ENCODE measurements at regions not wholly inside any gene's neighbourhood (a gene's known extent, or its start where the extent isn't known, plus 50 kb on each side); places are given as distances from the start of the nearest gene placed in this dataset.

DNA sequence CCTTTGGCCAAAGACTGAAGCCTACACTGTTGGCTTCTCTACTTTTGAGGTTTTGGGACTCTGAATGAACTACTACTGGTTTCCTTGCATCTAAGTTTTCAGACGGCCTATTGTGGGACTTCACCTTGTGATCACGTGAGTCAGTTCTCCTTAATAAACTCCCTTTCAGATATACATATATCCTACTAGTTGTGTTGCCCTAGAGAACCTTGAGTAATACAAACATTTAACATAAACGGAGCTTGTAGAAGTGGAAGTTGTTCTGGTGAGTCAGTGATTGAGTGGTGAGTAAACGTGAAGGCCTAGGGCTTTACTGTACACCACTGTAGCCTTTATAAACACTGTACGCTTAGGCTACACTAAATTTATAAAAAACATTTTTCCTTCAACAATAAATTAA lies 107.2 kb upstream of the CDH2 start:
- no peak for TF ChIP-seq CTCF (IDR thresholded peaks at IDR 0.05)
- TF ChIP-seq EZH2phosphoT487 (IDR thresholded peaks at IDR 0.05): no peak
- TF ChIP-seq EZH2 (IDR thresholded peaks at IDR 0.05): no peak
- Histone ChIP-seq H3K79me2 (ENCODE audit: low read depth) (no peaks in the 10 kb centered on the region), H3K4me2 (no peak overlapping the region), H4K20me1 (ENCODE audit: low read depth) (no peaks in the 10 kb centered on the region), H3K4me1 (peaks cover 24% of the 10 kb centered on the region), H3K27ac (no peak overlapping the region), H2AFZ (replicated peaks) (no peak overlapping the region), H3K27me3 (no peaks in the 10 kb centered on the region), H3F3A (ENCODE audit: low read depth) (no peaks in the 10 kb centered on the region), H3K9me3 (ENCODE audit: low read depth) (no peaks in the 10 kb centered on the region), H3K4me3 (no peak overlapping the region), H3K36me3 (no peaks in the 10 kb centered on the region), H3K9ac (no peak overlapping the region)
- no peak overlapping the region for H3K27ac Mint-ChIP-seq
- no peaks in the 10 kb centered on the region for H3K27me3 Mint-ChIP-seq (ENCODE audit: insufficient read depth, low read depth)
- H3K4me3 Mint-ChIP-seq: no peak overlapping the region
- H3K36me3 Mint-ChIP-seq: no peaks in the 10 kb centered on the region
- H3K9me3 Mint-ChIP-seq: no peaks in the 10 kb centered on the region
- no peak for DNase-seq (ENCODE audit: low spot score)
- H3K4me1 Mint-ChIP-seq: no peaks in the 10 kb centered on the region

DNA sequence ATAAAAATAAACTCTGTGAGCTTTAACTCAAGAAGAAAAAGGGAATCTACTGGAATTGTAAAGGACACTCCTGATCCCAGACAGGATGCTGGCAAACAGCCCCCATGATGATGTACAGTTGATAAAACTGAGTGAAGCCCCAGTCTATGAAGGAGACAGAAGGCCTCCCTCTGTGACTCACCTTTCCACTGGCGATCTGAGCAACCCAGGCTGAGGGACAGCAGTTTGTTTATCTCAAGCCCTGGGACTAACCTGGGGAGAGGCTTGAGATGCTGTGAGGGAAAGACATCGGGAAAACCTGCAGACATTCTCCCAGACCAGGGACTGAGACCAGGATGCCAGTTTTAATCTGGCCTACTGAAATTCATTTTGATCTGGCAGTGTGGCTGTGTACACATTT lies 104.5 kb upstream of the CDH2 start:
- Histone ChIP-seq H4K20me1 (ENCODE audit: low read depth) (no peaks in the 10 kb centered on the region), H3K9ac (no peak overlapping the region), H3K79me2 (ENCODE audit: low read depth) (no peaks in the 10 kb centered on the region), H3K4me1 (peaks cover 13% of the 10 kb centered on the region), H3K27me3 (no peaks in the 10 kb centered on the region), H2AFZ (replicated peaks) (peak overlapping the region; percentile 22), H3F3A (ENCODE audit: low read depth) (no peaks in the 10 kb centered on the region), H3K9me3 (ENCODE audit: low read depth) (no peaks in the 10 kb centered on the region), H3K36me3 (no peaks in the 10 kb centered on the region), H3K4me2 (no peak overlapping the region), H3K27ac (no peak overlapping the region), H3K4me3 (no peak overlapping the region)
- no peaks in the 10 kb centered on the region for H3K9me3 Mint-ChIP-seq
- no peak overlapping the region for H3K4me3 Mint-ChIP-seq
- H3K4me1 Mint-ChIP-seq: no peaks in the 10 kb centered on the region
- H3K27me3 Mint-ChIP-seq (ENCODE audit: insufficient read depth, low read depth): no peaks in the 10 kb centered on the region
- TF ChIP-seq EZH2 (IDR thresholded peaks at IDR 0.05) (no peak), EZH2phosphoT487 (IDR thresholded peaks at IDR 0.05) (no peak), CTCF (IDR thresholded peaks at IDR 0.05) (no peak)
- H3K27ac Mint-ChIP-seq: no peak overlapping the region
- no peaks in the 10 kb centered on the region for H3K36me3 Mint-ChIP-seq
- DNase-seq (ENCODE audit: low spot score): no peak

DNA sequence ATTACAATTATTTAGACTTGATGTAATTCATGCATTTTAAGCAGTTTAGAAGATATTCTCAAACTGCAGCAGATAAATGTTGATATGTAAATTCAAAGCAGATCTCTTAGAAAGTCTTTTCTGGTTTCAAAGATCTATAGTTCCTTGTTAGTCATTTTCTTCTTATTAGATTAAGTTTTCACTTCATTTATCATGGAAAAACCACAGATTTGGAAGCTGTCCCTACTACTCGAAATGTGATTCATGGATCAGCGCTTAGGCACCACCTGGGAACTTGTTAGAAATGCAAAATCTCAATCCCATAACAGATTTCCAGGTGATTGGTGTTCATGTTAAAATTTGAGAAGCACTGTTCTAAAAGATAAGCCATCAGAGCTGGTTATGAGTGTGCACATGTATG lies 92.8 kb upstream of the CDH2 start:
- no peaks in the 10 kb centered on the region for H3K4me1 Mint-ChIP-seq
- Histone ChIP-seq H3K4me2 (no peak overlapping the region), H2AFZ (replicated peaks) (no peak overlapping the region), H3K36me3 (no peaks in the 10 kb centered on the region), H4K20me1 (ENCODE audit: low read depth) (no peaks in the 10 kb centered on the region), H3K4me1 (no peaks in the 10 kb centered on the region), H3K27me3 (no peaks in the 10 kb centered on the region), H3K27ac (no peak overlapping the region), H3K4me3 (no peak overlapping the region), H3K9ac (no peak overlapping the region), H3K9me3 (ENCODE audit: low read depth) (no peaks in the 10 kb centered on the region), H3K79me2 (ENCODE audit: low read depth) (no peaks in the 10 kb centered on the region), H3F3A (ENCODE audit: low read depth) (no peaks in the 10 kb centered on the region)
- no peak for DNase-seq (ENCODE audit: low spot score)
- H3K4me3 Mint-ChIP-seq: no peak overlapping the region
- no peaks in the 10 kb centered on the region for H3K27me3 Mint-ChIP-seq (ENCODE audit: insufficient read depth, low read depth)
- H3K36me3 Mint-ChIP-seq: no peaks in the 10 kb centered on the region
- no peak for TF ChIP-seq EZH2 (IDR thresholded peaks at IDR 0.05)
- TF ChIP-seq EZH2phosphoT487 (IDR thresholded peaks at IDR 0.05): no peak
- TF ChIP-seq CTCF (IDR thresholded peaks at IDR 0.05): no peak
- no peaks in the 10 kb centered on the region for H3K9me3 Mint-ChIP-seq
- H3K27ac Mint-ChIP-seq: no peak overlapping the region
